ENCODE measurements at regions not wholly inside any gene's neighbourhood (a gene's known extent, or its start where the extent isn't known, plus 50 kb on each side); places are given as distances from the start of the nearest gene placed in this dataset.

DNA sequence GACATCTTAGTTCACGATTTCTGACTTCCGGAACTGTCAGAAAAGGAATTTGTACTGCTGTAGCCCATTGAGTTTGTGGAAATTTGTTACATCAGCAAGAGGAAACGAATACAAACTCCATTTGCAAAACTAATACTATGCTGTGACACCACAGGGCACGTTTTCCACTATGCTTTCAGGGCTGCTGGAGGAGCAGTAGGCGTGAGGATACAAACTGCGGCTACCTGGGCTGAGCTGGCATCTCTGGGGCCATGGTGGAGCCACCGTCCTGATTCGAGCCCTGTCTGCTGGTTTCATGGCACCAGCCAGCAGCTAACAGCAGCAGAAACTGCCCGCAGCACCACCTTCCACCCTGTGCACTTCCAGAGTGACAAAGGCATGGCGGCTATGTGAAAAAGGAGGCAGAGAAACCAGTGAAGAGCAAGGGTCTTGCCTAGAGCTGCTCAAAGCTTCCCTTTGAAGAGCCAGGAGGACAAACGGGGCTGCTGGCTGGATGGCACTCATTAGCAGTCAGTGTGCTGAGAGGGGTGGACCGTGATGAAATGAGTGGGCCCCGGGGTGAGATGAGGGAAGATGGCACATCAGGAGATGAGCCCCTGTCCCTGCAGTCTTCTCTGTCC is 58.9 kb upstream of the STX16 start:
- no peak for TF ChIP-seq EZH2 (IDR thresholded peaks at IDR 0.05; ENCODE audit: borderline replicate concordance, insufficient read depth, low read depth, low read length, poor library complexity, severe bottlenecking)
- TF ChIP-seq, protein P1, sequence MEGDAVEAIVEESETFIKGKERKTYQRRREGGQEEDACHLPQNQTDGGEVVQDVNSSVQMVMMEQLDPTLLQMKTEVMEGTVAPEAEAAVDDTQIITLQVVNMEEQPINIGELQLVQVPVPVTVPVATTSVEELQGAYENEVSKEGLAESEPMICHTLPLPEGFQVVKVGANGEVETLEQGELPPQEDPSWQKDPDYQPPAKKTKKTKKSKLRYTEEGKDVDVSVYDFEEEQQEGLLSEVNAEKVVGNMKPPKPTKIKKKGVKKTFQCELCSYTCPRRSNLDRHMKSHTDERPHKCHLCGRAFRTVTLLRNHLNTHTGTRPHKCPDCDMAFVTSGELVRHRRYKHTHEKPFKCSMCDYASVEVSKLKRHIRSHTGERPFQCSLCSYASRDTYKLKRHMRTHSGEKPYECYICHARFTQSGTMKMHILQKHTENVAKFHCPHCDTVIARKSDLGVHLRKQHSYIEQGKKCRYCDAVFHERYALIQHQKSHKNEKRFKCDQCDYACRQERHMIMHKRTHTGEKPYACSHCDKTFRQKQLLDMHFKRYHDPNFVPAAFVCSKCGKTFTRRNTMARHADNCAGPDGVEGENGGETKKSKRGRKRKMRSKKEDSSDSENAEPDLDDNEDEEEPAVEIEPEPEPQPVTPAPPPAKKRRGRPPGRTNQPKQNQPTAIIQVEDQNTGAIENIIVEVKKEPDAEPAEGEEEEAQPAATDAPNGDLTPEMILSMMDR (IDR thresholded peaks at IDR 0.05), result no peak
